Smooth muscle cell (in vitro differentiated cells): ENCODE measurements at regions not wholly inside any gene's neighbourhood (a gene's known extent, or its start where the extent isn't known, plus 50 kb on each side); places are given as distances from the start of the nearest gene placed in this dataset.

Source experiments
- DNase-seq: peaks from one replicate; lab custom pipeline; 2025; ENCODE audit not compliant: unreplicated experiment; lab: John Stamatoyannopoulos, UW
- H2AFZ ChIP-seq: fragments of 200-600 bp; sonication (generic); 2 replicates; pipeline ENCODE4 v1.6.0; 2016; ENCODE audit warnings: antibody characterized with exemption, low read depth, mild to moderate bottlenecking
- H3F3A ChIP-seq: fragments of 200-600 bp; sonication (generic); 2 replicates; pipeline ENCODE4 v1.6.0; 2017; ENCODE audit warnings: antibody characterized with exemption, low read depth
- H3K27ac ChIP-seq: fragments of 200-600 bp; sonication (generic); 2 replicates; pipeline ENCODE4 v1.5.1; 2016; ENCODE audit warnings: low read depth, mild to moderate bottlenecking
- H3K27me3 ChIP-seq: fragments of 200-600 bp; sonication (generic); 2 replicates; pipeline ENCODE4 v1.6.1; 2016; ENCODE audit warnings: low read depth, mild to moderate bottlenecking
- H3K36me3 ChIP-seq: fragments of 200-600 bp; sonication (generic); 2 replicates; pipeline ENCODE4 v1.5.1; 2016; ENCODE audit warnings: low read depth
- H3K4me1 ChIP-seq: fragments of 200-600 bp; sonication (generic); 2 replicates; pipeline ENCODE4 v1.5.1; 2016; ENCODE audit warnings: low read depth
- H3K4me2 ChIP-seq: fragments of 200-600 bp; sonication (generic); 2 replicates; pipeline ENCODE4 v1.6.0; 2016; ENCODE audit warnings: mild to moderate bottlenecking
- H3K4me3 ChIP-seq: fragments of 200-600 bp; sonication (generic); 2 replicates; pipeline ENCODE4 v1.5.1; 2016; ENCODE audit warnings: mild to moderate bottlenecking
- H3K79me2 ChIP-seq: fragments of 200-600 bp; sonication (generic); 2 replicates; pipeline ENCODE4 v1.6.0; 2016; ENCODE audit warnings: low read depth, mild to moderate bottlenecking
- H3K9ac ChIP-seq: fragments of 200-600 bp; sonication (generic); 2 replicates; pipeline ENCODE4 v1.6.0; 2016; ENCODE audit warnings: low read depth
- H3K9me3 ChIP-seq: fragments of 200-600 bp; sonication (generic); replicated peaks from 2 replicates; pipeline ENCODE4 v1.5.1; 2016; ENCODE audit warnings: low read depth
- H4K20me1 ChIP-seq: fragments of 200-600 bp; sonication (generic); 2 replicates; pipeline ENCODE4 v1.6.0; 2016; ENCODE audit warnings: low read depth
- CTCF ChIP-seq: fragments of 200-600 bp; sonication (generic); IDR thresholded peaks from 2 replicates; pipeline ENCODE4 v1.5.1; 2017; ENCODE audit warnings: borderline replicate concordance, mild to moderate bottlenecking, antibody characterized with exemption; ENCODE audit not compliant: insufficient read depth, poor library complexity, severe bottlenecking
- WGBS: methylation state at CpG from one replicate; pipeline ENCODE4 v1.1.7; 2016; ENCODE audit warnings: low lambda C conversion rate; 5-methylcytosine and 5-hydroxymethylcytosine counted together

DNA sequence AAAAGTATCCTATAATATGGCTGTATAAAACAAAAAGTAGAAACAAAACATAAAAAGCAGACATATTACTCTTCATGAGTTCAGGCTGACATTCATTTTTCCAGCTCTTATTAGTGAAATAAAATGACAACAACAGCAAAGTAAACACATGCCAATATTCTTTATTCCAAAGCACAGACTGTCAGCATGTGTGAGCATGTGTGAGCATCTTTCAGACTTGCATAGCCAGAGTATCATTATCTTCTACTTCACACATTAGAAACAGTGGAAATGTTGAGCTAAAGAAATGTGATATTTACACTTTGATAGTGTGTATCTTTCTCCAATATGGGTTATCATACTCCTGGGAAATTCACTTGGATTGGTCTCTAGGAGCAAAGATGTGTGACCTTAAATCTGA, 476.6 kb upstream of the TMEM132C start:
- no peak for TF ChIP-seq CTCF
- H3K27ac ChIP-seq, result no peak overlapping the region
- H3K79me2 ChIP-seq, result no peaks in the 10 kb centered on the region
- no peaks in the 10 kb centered on the region for H3F3A ChIP-seq
- H3K4me2 ChIP-seq, result no peak overlapping the region
- H3K9me3 ChIP-seq, result no peaks in the 10 kb centered on the region
- H3K27me3 ChIP-seq, result peaks cover 16% of the 10 kb centered on the region
- DNase-seq, result no peak
- H2AFZ ChIP-seq, result no peak overlapping the region
- no peaks in the 10 kb centered on the region for H3K4me1 ChIP-seq
- no peaks in the 10 kb centered on the region for H3K36me3 ChIP-seq
- H3K9ac ChIP-seq, result no peak overlapping the region
- no peaks in the 10 kb centered on the region for H4K20me1 ChIP-seq
- H3K4me3 ChIP-seq, result no peak overlapping the region

DNA sequence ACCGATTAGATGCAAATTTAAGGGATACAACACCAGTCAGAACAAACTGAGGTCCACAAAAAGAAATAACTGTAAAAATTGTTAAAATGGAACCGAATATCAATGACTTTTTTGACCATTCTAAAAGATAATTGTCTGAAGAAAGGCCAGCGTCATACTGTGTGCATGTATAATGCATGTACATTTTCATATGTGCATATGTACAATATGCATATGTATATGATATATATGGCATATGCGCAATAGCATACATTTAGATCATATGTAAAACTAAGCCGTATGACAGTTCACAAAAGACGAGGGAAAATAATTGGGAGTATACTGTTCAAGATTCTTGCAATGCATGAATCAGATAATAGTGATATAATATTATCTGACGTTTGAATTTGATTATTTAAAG, 475.8 kb upstream of the TMEM132C start:
- no peaks in the 10 kb centered on the region for H3K36me3 ChIP-seq
- no peaks in the 10 kb centered on the region for H3K4me1 ChIP-seq
- peaks cover 16% of the 10 kb centered on the region for H3K27me3 ChIP-seq
- no peak for TF ChIP-seq CTCF
- no peak for DNase-seq
- 86% methylated on average over 7 of the region's 7 CpGs for WGBS
- H4K20me1 ChIP-seq, result no peaks in the 10 kb centered on the region
- no peaks in the 10 kb centered on the region for H3K79me2 ChIP-seq
- no peak overlapping the region for H2AFZ ChIP-seq
- H3F3A ChIP-seq, result no peaks in the 10 kb centered on the region
- H3K4me2 ChIP-seq, result no peak overlapping the region
- no peaks in the 10 kb centered on the region for H3K9me3 ChIP-seq
- H3K4me3 ChIP-seq, result no peak overlapping the region
- H3K9ac ChIP-seq, result no peak overlapping the region
- no peak overlapping the region for H3K27ac ChIP-seq

GRCh38 chr12:127797918-127798317, 469.1 kb upstream of the TMEM132C start:
- H3K9me3 ChIP-seq, result no peaks in the 10 kb centered on the region
- no peaks in the 10 kb centered on the region for H3K79me2 ChIP-seq
- 89% methylated on average over 3 of the region's 3 CpGs for WGBS
- no peak overlapping the region for H2AFZ ChIP-seq
- peaks cover 5% of the 10 kb centered on the region for H3K27me3 ChIP-seq
- no peak overlapping the region for H3K4me3 ChIP-seq
- no peaks in the 10 kb centered on the region for H4K20me1 ChIP-seq
- H3F3A ChIP-seq, result no peaks in the 10 kb centered on the region
- H3K9ac ChIP-seq, result no peak overlapping the region
- DNase-seq, result no peak
- no peaks in the 10 kb centered on the region for H3K36me3 ChIP-seq
- no peak for TF ChIP-seq CTCF
- no peak overlapping the region for H3K27ac ChIP-seq
- no peak overlapping the region for H3K4me2 ChIP-seq
- H3K4me1 ChIP-seq, result no peaks in the 10 kb centered on the region

GRCh38 chr12:127802271-127802670, 464.7 kb upstream of the TMEM132C start:
- DNase-seq, result no peak
- H3K27ac ChIP-seq, result no peak overlapping the region
- H3F3A ChIP-seq, result no peaks in the 10 kb centered on the region
- no peak overlapping the region for H3K4me2 ChIP-seq
- no peaks in the 10 kb centered on the region for H3K27me3 ChIP-seq
- no peaks in the 10 kb centered on the region for H4K20me1 ChIP-seq
- H3K4me3 ChIP-seq, result no peak overlapping the region
- no peak overlapping the region for H2AFZ ChIP-seq
- H3K79me2 ChIP-seq, result no peaks in the 10 kb centered on the region
- H3K9ac ChIP-seq, result no peak overlapping the region
- no peak for TF ChIP-seq CTCF
- H3K36me3 ChIP-seq, result no peaks in the 10 kb centered on the region
- H3K4me1 ChIP-seq, result no peaks in the 10 kb centered on the region
- H3K9me3 ChIP-seq, result no peaks in the 10 kb centered on the region
- 96% methylated on average over 6 of the region's 6 CpGs for WGBS
